NAMALWA (cell line): ENCODE measurements at regions not wholly inside any gene's neighbourhood (a gene's known extent, or its start where the extent isn't known, plus 50 kb on each side); places are given as distances from the start of the nearest gene placed in this dataset.

ENCODE experiments used
- DNase-seq: peaks from one replicate; pipeline ENCODE4 v3.0.0-alpha.2; 2015; ENCODE audit warnings: low spot score

DNA sequence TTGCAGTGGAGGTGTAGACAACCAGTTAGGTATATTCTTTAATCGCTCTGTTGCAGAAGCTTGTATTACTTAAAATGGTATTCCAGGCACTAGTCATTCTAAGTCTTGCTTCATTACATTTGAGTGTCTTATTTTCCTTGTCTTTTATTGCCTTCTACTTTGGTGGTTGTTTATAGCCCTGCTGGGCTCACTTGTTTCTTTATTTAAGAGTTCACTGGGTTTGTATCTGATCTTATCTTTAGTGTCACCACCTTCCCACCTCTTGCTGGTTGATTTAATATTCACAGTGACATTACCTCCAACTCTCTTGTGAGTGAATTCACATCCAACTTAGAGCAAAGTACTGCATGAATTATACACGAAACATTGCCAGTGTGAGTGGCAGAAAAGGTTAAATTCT is 83.6 kb upstream of the BNC2 start:
- no peak for DNase-seq

DNA sequence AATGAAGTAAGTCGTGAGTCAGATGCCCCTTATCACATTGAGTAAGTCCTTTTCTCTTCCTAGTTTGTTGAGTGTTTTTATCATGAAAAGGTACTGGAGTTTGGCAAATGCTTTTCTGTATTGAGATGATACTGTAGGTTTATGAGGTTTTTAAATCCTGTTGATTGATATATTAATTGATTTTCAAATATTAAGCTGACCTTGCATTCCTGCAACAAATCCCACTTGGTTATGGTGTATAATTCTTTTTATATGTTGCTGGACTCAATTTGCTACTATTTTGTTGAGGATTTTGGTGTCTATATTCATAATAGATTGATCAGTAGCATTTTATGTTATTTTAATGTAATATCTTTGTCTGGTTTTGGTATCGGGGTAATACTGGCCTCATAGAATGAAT is 81.0 kb upstream of the BNC2 start:
- DNase-seq: no peak

DNA sequence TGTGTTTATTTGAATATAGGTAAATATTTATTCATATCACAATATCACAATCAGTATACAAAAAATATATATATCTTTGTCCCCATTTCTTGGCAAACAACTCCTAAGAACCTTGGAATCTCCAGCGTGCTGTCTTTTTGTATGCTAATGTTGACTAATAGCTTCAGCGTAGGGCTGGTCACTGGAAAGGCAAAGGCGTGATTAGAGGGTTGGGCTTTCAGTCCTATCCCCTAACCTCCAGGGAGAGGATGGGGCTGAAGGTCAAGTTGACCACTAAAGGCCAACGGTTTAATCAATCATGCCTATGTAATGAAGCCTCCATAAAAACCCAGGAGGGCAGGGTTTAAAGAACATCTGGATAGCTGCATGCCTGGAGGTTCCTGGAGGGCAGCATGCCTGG is 79.6 kb upstream of the BNC2 start:
- no peak for DNase-seq

DNA sequence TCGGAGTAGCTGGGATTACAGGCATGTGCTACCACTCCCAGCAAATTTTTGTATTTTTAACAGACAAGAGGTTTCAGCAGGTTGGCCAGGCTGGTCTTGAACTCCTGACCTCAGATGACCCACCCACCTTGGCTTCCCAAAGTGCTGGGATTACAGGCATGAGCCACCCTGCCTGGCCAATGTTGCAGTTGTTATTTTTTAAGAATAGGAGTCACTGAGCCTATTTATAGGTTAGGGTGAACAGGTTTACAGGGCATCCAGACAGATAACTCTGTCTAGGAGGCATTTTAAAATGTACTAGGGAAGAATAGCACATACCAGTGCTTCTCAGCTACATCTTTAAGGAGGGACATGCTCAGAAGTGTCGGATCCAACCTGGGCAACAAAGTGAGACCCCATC is 60.1 kb upstream of the BNC2 start:
- DNase-seq: no peak

DNA sequence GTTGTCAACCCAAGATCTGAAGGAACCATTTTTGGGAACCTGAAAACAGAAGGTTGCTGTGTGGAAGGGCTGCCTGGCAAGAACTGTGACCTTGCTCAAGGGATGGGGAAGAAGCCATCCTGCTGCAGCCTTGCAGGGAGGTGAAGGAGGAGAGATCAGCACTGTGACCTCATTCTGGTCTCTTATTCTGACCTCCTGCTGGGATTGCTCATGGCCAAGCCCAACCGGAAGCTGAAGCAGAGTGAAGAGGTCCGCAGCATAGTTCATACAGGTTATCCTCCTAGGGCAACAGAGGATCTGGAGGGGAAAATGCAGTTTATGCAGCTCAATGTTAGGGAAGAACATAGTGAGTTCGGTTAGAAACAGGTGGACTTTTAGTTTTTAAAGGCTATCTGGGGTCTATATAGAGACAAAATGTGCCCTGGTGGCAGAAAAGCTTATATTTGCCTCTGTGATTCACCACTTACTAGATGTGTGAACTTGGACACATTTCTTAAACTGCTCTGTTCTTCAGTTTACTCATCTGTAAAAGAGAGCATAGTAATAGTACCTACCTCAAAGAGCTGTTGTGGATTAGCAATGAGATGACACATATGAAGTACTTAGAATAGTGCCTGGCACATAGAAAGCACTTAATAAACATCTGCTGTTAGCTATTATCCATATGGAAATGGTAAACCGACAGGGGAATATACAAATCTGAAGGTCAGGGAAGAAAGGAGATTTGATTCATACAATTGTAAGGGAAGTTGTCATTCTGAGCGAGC is 57.9 kb upstream of the BNC2 start:
- DNase-seq: no peak

DNA sequence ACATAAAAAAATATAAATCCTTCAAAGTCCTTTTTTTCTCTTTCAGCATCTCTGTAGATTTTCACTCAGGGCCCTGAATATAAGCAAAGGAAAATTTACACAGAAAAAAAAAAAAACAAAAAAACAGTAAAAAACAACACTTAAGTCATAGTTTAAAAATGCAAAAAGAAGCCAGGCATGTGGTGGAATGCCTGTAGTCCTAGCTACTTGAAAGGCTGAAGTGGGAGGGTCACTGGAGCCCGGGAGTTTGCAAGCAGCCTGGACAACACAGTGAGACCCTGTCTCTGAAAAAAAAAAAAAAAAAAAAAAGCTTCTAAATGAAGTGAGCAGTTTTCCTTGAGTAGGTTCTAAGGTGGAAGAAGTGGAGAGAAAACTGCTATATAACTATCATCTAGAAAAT is 55.0 kb upstream of the BNC2 start:
- no peak for DNase-seq

DNA sequence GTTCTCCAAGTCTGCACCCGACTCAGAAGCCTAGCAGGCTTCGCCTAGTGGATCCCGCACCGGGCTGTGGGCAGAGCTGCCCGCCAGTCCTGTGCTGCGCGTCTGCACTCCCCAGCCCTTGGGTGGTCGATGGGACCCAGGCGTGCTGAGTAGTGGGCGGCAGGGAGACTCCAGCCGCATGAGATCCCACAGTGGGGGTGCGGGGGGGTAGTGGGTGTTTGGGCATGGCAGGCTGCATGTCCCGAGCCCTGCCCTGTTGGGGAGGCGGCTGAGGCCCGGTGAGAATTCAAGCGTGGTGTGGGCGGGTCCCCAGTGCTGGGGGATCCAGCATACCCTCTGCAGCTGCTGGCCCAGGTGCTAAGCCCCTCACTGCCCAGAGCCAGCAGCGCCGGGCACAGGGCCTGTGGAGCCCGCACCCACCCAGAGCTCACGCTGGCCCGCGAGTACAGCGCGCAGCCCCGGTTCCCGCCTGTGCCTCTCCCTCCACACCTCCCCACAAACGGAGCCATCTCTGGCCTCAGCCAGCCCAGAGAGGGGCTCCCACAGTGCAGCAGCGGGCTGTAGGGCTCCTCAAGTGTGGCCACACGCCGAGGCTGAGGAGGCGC is 53.9 kb upstream of the BNC2 start:
- DNase-seq: no peak

DNA sequence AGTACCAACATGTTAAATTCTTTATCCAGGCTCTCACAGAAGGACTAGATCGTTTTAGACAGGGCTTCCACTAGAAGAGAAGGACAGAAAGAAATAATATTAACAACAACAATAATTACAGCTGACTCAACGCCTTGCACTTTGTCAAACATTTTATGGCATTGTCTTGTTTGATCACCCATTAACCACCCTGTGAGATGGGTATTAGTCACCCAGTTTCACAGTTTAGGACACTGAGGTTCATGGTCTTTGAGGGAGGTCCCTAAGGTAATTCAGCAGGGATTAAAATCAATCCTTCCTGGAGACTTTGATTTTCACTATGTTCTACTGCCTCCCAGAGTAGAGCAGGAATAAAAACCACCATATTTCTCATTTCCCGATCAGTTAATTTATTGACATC is 51.4 kb upstream of the BNC2 start:
- DNase-seq: no peak
